Spleen (tissue), 11 donors: ENCODE measurements at regions not wholly inside any gene's neighbourhood (a gene's known extent, or its start where the extent isn't known, plus 50 kb on each side); places are given as distances from the start of the nearest gene placed in this dataset.
"Not testable (repeated sequence)": the region's sequence is repeated elsewhere in the genome, so short reads cannot be mapped to it uniquely, and the experiment has no call there.

Experiments
- DNase-seq: peaks from one replicate; pipeline ENCODE4 v3.0.0-alpha.2; 2020
- H3K27ac ChIP-seq, 8 donors: fragments of 200-600 bp; sonication (generic) in 7 of 8; 1 replicate in 4 of 8; 2 replicates in 4 of 8; pipeline versions ENCODE4 v1.5.0 to v1.8.0; 2016 to 2021; ENCODE audit warnings: inconsistent platforms in 4 of 8, mild to moderate bottlenecking in 4 of 8, moderate library complexity in 1 of 8
- H3K27me3 ChIP-seq, 7 donors: fragments of 200-600 bp; sonication (generic) in 6 of 7; replicated peaks in 1 of 7; 1 replicate in 4 of 7; 2 replicates in 3 of 7; pipeline versions ENCODE4 v1.5.0 to v1.8.0; 2016 to 2021; ENCODE audit warnings: inconsistent platforms in 3 of 7, mild to moderate bottlenecking in 1 of 7
- H3K36me3 ChIP-seq, 6 donors: fragments of 200-600 bp; sonication (generic) in 5 of 6; 1 replicate in 4 of 6; 2 replicates in 2 of 6; pipeline versions ENCODE4 v1.5.0 to v1.8.0; 2016 to 2021; ENCODE audit warnings: inconsistent platforms in 2 of 6
- H3K4me1 ChIP-seq, 6 donors: fragments of 200-600 bp; sonication (generic) in 5 of 6; 1 replicate in 3 of 6; 2 replicates in 3 of 6; pipeline versions ENCODE4 v1.5.0 to v1.8.0; 2016 to 2021; ENCODE audit warnings: inconsistent platforms in 3 of 6
- H3K4me3 ChIP-seq, 8 donors: fragments of 200-600 bp; sonication (generic) in 7 of 8; 1 replicate in 4 of 8; 2 replicates in 4 of 8; pipeline versions ENCODE4 v1.5.0 to v1.8.0; 2016 to 2021; ENCODE audit warnings: inconsistent platforms in 4 of 8, mild to moderate bottlenecking in 4 of 8, moderate library complexity in 2 of 8
- H3K9me3 ChIP-seq, 8 donors: fragments of 200-600 bp; sonication (generic) in 7 of 8; 1 replicate in 4 of 8; 2 replicates in 4 of 8; pipeline versions ENCODE4 v1.5.0 to v1.8.0; 2016 to 2021; ENCODE audit warnings: inconsistent platforms in 4 of 8
- CTCF ChIP-seq, 11 experiments: fragments of 200-600 bp in 7 of 11; fragments of 450-650 bp in 4 of 11; sonication (generic) in 4 of 11; IDR thresholded peaks in 8 of 11; conservative IDR thresholded peaks in 3 of 11; 1 replicate in 7 of 11; 2 replicates in 4 of 11; pipeline versions ENCODE4 v1.4.0 to v1.8.0; 2016 to 2021; ENCODE audit warnings: antibody characterized with exemption in 11 of 11, inconsistent platforms in 4 of 11, mild to moderate bottlenecking in 1 of 11
- POLR2A ChIP-seq, 3 donors: fragments of 450-650 bp; IDR thresholded peaks; one replicate each; pipeline ENCODE4 v1.5.1; 2017; ENCODE audit warnings: antibody characterized with exemption in 3 of 3, mild to moderate bottlenecking in 1 of 3
- POLR2AphosphoS5 ChIP-seq, 3 donors: sonication (generic); formaldehyde crosslinking; IDR thresholded peaks; one replicate each; pipeline ENCODE4 v1.5.1; 2017; ENCODE audit warnings: antibody characterized with exemption in 3 of 3
- WGBS, 5 donors: extraction: QIAGEN DNeasy Blood & Tissue Kit in 3 of 5; methylation state at CpG; one replicate each; pipeline versions ENCODE4 v1.1.5 to v1.1.7; 2013 to 2018; 5-methylcytosine and 5-hydroxymethylcytosine counted together
- intact Hi-C: fragments of 100-400 bp; cut with DNase I; formaldehyde crosslinking; loops from one replicate; pipeline ENCODE4 v1.15.0; 2023; ENCODE audit warnings: low total_unique reads
- donor health status: healthy with polysubstance abuse.
- donor health status: DM: no; HTN: no; CAD: no; lungs with moderate emphysema.
- donor health status: DM: no; HTN: no; CAD: no.
- donor health status: Bipolar disorder and iron deficiency.
- donor health status: healthy.
- donor health status: DM: no; HTN: no; CAD: no.
- donor health status: DM: yes; HTN: yes; CAD: no.

GRCh38 chr9:31412081-31412480 lies 972.4 kb upstream of the ACO1 start:
- Histone ChIP-seq H3K4me1 (no peaks in the 10 kb centered on the region), H3K27me3 (no peaks in the 10 kb centered on the region), H3K36me3 (no peaks in the 10 kb centered on the region), H3K27ac (no peak overlapping the region), H3K9me3 (peaks cover 0 to 10% (median 3%) of the 10 kb centered on the region in 8 donors), H3K4me3 (no peak overlapping the region)
- intact Hi-C loops, result no loop called here
- TF ChIP-seq POLR2AphosphoS5 (IDR thresholded peaks at IDR 0.05), result no peak
- TF ChIP-seq CTCF (IDR thresholded peaks at IDR 0.05 in 8 of 11, conservative IDR thresholded peaks at IDR 0.05 in 3 of 11), result no peak
- TF ChIP-seq POLR2A (IDR thresholded peaks at IDR 0.05), result no peak
- no peak for DNase-seq

- intact Hi-C loops, result no loop called here
- H3K36me3 ChIP-seq, result no peaks in the 10 kb centered on the region
- H3K4me1 ChIP-seq, result no peaks in the 10 kb centered on the region
- H3K27me3 ChIP-seq, result no peaks in the 10 kb centered on the region
- peaks cover 0 to 20% (median 6%) of the 10 kb centered on the region in 8 donors for H3K9me3 ChIP-seq
- H3K4me3 ChIP-seq, result no peak overlapping the region
- no peak overlapping the region for H3K27ac ChIP-seq
- TF ChIP-seq CTCF (IDR thresholded peaks at IDR 0.05 in 8 of 11, conservative IDR thresholded peaks at IDR 0.05 in 3 of 11) (no peak), POLR2A (IDR thresholded peaks at IDR 0.05) (no peak), POLR2AphosphoS5 (IDR thresholded peaks at IDR 0.05) (no peak)
- no peak for DNase-seq
Observed at GRCh38 chr9:31415164-31415563, 969.3 kb upstream of the ACO1 start.

- intact Hi-C loops, result no loop called here
- H3K27me3 ChIP-seq, result no peaks in the 10 kb centered on the region
- WGBS, 5 donors, result 88 to 94% (median 89%) methylated on average over 4 of the region's 4 CpGs
- DNase-seq, result no peak
- no peaks in the 10 kb centered on the region for H3K36me3 ChIP-seq
- H3K4me1 ChIP-seq, result no peaks in the 10 kb centered on the region
- peaks cover 0 to 11% (median 3%) of the 10 kb centered on the region in 8 donors for H3K9me3 ChIP-seq
- TF ChIP-seq CTCF (IDR thresholded peaks at IDR 0.05 in 8 of 11, conservative IDR thresholded peaks at IDR 0.05 in 3 of 11) (no peak), POLR2AphosphoS5 (IDR thresholded peaks at IDR 0.05) (no peak), POLR2A (IDR thresholded peaks at IDR 0.05) (no peak)
- no peak overlapping the region for H3K27ac ChIP-seq
- H3K4me3 ChIP-seq, result no peak overlapping the region
Observed at GRCh38 chr9:31418419-31418818, 966.0 kb upstream of the ACO1 start.

GRCh38 chr9:31443630-31444457 lies 940.6 kb upstream of the ACO1 start:
- DNase-seq, intact Hi-C loops: not testable (repeated sequence)
- 72 to 89% (median 78%) methylated on average over 7 of the region's 7 CpGs for WGBS, 5 donors

More at GRCh38 chr9:31443630-31444457, 940.6 kb upstream of the ACO1 start:
- H3K4me1 ChIP-seq, H3K9me3 ChIP-seq, H3K4me3 ChIP-seq, H3K27ac ChIP-seq, H3K36me3 ChIP-seq, H3K27me3 ChIP-seq: not testable (repeated sequence)
